ENCODE measurements at regions not wholly inside any gene's neighbourhood (a gene's known extent, or its start where the extent isn't known, plus 50 kb on each side); places are given as distances from the start of the nearest gene placed in this dataset.

- BruUV-seq (replicated peaks): no TSS peak
- no peak overlapping the region for H2BK120ac ChIP-seq (ENCODE audit: low read depth, low read length)
- H2AK5ac ChIP-seq (ENCODE audit: low read depth, low read length): no peak overlapping the region
- no peak overlapping the region for H3K27ac ChIP-seq (ENCODE audit: insufficient read depth, low read length)
- WGBS, 2 experiments (ENCODE audit: extremely low coverage in 2 of 2, insufficient read length in 1 of 2): no CpG with 5 or more reads among the region's 2 CpGs
- no peak overlapping the region for H2AFZ ChIP-seq (replicated peaks; ENCODE audit: low read length, poor library complexity)
- H2AK9ac ChIP-seq (replicated peaks; ENCODE audit: low read depth, low read length, poor library complexity): no peak overlapping the region
- dilution Hi-C loops (cut with HindIII; ENCODE audit: low sequenced_read_pairs, unreplicated experiment): no loop called here
- no peak overlapping the region for H3K56ac ChIP-seq (ENCODE audit: extremely low read depth, insufficient read depth, low read length)
- H3K14ac ChIP-seq (replicated peaks; ENCODE audit: low read depth, low read length): no peak overlapping the region
- H3K9me1 ChIP-seq (ENCODE audit: insufficient read depth, low read length): no peaks in the 10 kb centered on the region
- H4K91ac ChIP-seq (ENCODE audit: insufficient read depth, low read depth, low read length): no peak overlapping the region
- H2BK15ac ChIP-seq (ENCODE audit: low read depth, low read length): no peak overlapping the region
- H3K36me3 ChIP-seq (ENCODE audit: control insufficient read depth, insufficient read depth, low read length): no peaks in the 10 kb centered on the region
- no peak overlapping the region for H4K8ac ChIP-seq (ENCODE audit: low read depth in 2 of 2, low read length in 2 of 2)
- H3K23ac ChIP-seq (ENCODE audit: low read depth, low read length): no peak overlapping the region
- H3K18ac ChIP-seq (ENCODE audit: low read depth, low read length): no peak overlapping the region
- ChIA-PET CTCF (no interaction called here), POLR2A (ENCODE audit: unreplicated experiment) (no interaction called here)
- H2BK5ac ChIP-seq (ENCODE audit: low read depth, low read length, poor library complexity, severe bottlenecking): no peak overlapping the region
- no peak for DNase-seq
- TF ChIP-seq MAZ (IDR thresholded peaks at IDR 0.05; ENCODE audit: borderline replicate concordance, low read depth, low read length) (no peak), SMC3 (IDR thresholded peaks at IDR 0.05; ENCODE audit: low read depth, low read length) (no peak), POLR2A (IDR thresholded peaks at IDR 0.05; ENCODE audit: low read depth, low read length) (no peak), MAFK (IDR thresholded peaks at IDR 0.05; ENCODE audit: low read depth, low read length) (no peak), MXI1 (IDR thresholded peaks at IDR 0.05; ENCODE audit: borderline replicate concordance, low read depth, low read length) (no peak), BHLHE40 (IDR thresholded peaks at IDR 0.05; ENCODE audit: low read depth, low read length) (no peak), RFX5 (IDR thresholded peaks at IDR 0.05; ENCODE audit: low read depth, low read length) (no peak), CTCF (conservative IDR thresholded peaks at IDR 0.05; ENCODE audit: low read depth, low read length) (no peak), RAD21 (IDR thresholded peaks at IDR 0.05; ENCODE audit: low read length) (no peak), CEBPB (IDR thresholded peaks at IDR 0.05; ENCODE audit: low read depth, low read length) (no peak), CHD1 (IDR thresholded peaks at IDR 0.05; ENCODE audit: low read depth, low read length) (no peak)
- H4K5ac ChIP-seq (ENCODE audit: low read depth, low read length): no peak overlapping the region
- no peaks in the 10 kb centered on the region for H3K4me1 ChIP-seq (ENCODE audit: control insufficient read depth, insufficient read depth, low read length)
- no peak overlapping the region for H2BK20ac ChIP-seq (ENCODE audit: low read depth, low read length)
- no peak overlapping the region for H3K9ac ChIP-seq (ENCODE audit: low read depth, low read length)
- no peak overlapping the region for H3K4me2 ChIP-seq (ENCODE audit: low read depth, low read length)
- H3K9me3 ChIP-seq (ENCODE audit: control insufficient read depth, insufficient read depth, low read length): peaks cover 55% of the 10 kb centered on the region
- no peak overlapping the region for H3K4me3 ChIP-seq (ENCODE audit: insufficient read depth, low read depth, low read length)
- no peaks in the 10 kb centered on the region for H4K20me1 ChIP-seq (ENCODE audit: insufficient read depth, low read length)
- ATAC-seq (ENCODE audit: low read depth): no peak
- no peak overlapping the region for H3K4ac ChIP-seq (ENCODE audit: low read depth, low read length)
- in situ Hi-C loops (cut with MboI; ENCODE audit: low sequenced_read_pairs): no loop called here
- no peaks in the 10 kb centered on the region for H3K27me3 ChIP-seq (ENCODE audit: control insufficient read depth, insufficient read depth, low read length)
- no peaks in the 10 kb centered on the region for H3K79me1 ChIP-seq (ENCODE audit: low read depth in 1 of 2, low read length in 2 of 2)
- intact Hi-C loops (cut with micrococcal nuclease): no loop called here
Observed at GRCh38 chr22:48245196-48245485, 1482.7 kb downstream of the TBC1D22A start.

All from IMR-90 (cell line).